ENCODE measurements at regions not wholly inside any gene's neighbourhood (a gene's known extent, or its start where the extent isn't known, plus 50 kb on each side); places are given as distances from the start of the nearest gene placed in this dataset.
"Not testable (repeated sequence)": the region's sequence is repeated elsewhere in the genome, so short reads cannot be mapped to it uniquely, and the experiment has no call there.

DNA sequence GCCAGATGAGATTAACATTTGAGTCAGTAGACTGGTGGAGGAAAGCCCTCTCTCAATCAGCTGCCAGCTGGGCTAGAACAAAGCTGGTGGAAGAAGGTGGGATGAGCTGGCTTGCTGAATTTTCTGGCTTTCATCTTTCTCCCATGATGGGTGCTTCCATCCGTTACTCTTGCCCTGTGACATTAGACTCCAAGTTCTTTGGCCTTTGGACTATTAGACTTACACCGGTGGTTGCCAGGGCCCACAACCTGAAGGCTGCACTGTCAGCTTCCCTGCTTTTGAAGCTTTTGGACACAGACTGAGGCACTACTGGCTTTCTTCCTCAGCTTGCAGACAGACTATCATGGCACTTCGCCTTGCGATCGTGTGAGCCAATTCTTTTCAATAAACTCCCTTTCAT is 642.7 kb downstream of the TAF11L14 start:
- DNase-seq, result no peak

- no peak for DNase-seq
These were observed 647.8 kb downstream of the TAF11L14 start for GRCh38 chr5:18281947-18282581.

DNA sequence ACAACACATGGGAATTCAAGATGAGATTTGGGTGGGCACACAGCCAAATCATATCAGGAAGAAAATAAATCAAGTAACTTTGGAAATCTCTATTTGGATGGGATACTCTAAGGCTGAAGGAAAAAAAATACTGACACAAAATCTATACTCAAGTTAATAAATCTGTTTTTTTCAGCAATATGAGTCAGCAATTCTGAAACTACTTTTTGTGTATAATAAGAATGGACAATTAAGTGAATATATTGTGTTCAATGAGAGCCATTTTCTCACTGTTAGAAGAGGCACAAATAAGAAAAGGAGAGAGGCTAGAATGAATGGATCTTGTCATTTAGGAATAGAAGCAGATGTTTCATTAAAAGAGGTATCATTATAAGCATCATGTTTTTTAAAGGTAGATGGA is 651.0 kb downstream of the TAF11L14 start:
- no peak for DNase-seq

GRCh38 chr5:18292146-18292545 is 657.9 kb downstream of the TAF11L14 start:
- no peak for DNase-seq

GRCh38 chr5:18295696-18296095 is 661.4 kb downstream of the TAF11L14 start:
- not testable (repeated sequence) for DNase-seq

DNA sequence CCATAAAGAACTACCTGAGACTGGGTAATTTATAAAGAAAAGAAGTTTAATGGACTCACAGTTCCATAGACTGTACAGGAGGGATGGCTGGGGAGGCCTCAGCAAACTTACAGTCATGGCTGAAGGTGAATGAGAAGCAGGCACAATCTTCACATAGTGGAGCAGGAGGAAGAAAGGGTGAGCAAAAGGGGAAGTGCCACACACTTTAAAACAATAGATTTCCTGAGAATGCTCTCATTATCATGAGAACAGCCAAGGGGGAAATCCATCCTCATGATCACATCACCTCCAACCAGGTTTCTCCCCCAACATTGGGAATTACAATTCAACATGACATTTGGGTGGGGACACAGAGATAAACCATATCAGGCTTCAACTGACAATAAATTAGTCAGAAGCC is 664.9 kb downstream of the TAF11L14 start:
- no peak for DNase-seq

- no peak for DNase-seq
These were observed 671.1 kb downstream of the TAF11L14 start for GRCh38 chr5:18305288-18305924.

DNA sequence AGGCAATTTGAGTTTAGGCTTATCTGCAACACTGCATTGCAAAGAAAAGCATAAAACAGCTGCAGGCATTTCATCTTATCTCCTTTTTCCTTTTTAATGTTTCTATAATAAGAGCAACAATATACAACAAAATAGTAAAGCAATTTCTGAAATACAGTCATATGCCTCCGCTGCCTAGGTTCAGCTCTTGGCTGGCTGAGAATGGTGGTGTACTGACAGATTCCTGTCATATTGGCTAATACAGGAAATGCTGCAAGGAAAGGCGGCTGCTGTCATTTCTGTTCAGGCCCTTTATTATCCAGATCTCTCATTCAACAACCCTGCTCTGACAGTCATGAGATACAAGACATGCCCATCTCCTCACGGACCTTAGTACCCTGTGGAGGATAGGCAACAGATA is 677.0 kb downstream of the TAF11L14 start:
- DNase-seq, result no peak

DNA sequence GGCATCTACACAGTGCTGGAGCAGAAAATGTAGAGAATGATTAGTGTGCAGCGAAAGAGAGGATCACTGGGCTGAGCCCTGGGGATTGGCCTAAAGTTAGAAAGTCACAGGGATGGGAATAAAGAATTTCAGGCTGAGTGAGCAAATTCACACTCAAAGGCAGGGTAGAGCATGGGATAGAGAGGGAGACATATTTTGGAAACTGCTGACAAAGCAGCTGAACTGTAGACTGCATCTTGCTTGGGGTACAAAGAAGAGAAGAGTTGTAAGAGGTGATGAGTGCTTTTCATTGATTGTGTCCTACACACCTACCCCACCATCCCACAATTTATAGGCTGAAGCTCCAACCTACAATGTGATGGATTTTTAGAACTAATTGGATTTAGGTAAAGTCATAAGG is 677.8 kb downstream of the TAF11L14 start:
- no peak for DNase-seq

GRCh38 chr5:18314192-18314778 is 680.0 kb downstream of the TAF11L14 start:
- no peak for DNase-seq

GRCh38 chr5:18321262-18321942 is 687.1 kb downstream of the TAF11L14 start:
- no peak for DNase-seq

GRCh38 chr5:18323891-18324290 is 689.6 kb downstream of the TAF11L14 start:
- DNase-seq, result no peak

GRCh38 chr5:18325431-18325830 is 691.2 kb downstream of the TAF11L14 start:
- no peak for DNase-seq

GRCh38 chr5:18329328-18329727 is 695.1 kb downstream of the TAF11L14 start:
- DNase-seq, result no peak

- DNase-seq, result no peak
These were observed 699.6 kb downstream of the TAF11L14 start for GRCh38 chr5:18333841-18334240.

DNA sequence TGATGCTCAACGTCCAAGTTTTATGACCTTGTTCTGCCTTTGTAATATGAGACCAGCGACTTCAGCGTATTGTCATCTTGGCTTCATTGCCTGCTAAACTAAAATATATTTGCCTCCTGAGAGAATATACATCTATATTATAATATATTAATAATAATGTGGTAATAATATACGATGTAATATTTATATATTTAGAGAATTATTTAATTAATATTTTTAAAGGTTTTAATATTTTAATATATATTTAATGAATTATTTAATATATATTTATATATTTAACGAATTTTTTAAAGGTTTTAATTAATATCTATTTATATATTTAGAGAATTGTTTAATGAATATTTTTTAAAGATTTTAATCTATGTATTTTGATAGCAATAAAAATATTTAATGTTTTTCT is 700.7 kb downstream of the TAF11L14 start:
- no peak for DNase-seq

- DNase-seq, result no peak
These were observed 720.6 kb downstream of the TAF11L14 start for GRCh38 chr5:18354828-18355227.

GRCh38 chr5:18357486-18357885 is 723.2 kb downstream of the TAF11L14 start:
- DNase-seq, result no peak

GRCh38 chr5:18366234-18366633 is 732.0 kb downstream of the TAF11L14 start:
- DNase-seq, result no peak

GRCh38 chr5:18370531-18370930 is 736.3 kb downstream of the TAF11L14 start:
- DNase-seq, result no peak

GRCh38 chr5:18375641-18376040 is 741.4 kb downstream of the TAF11L14 start:
- no peak for DNase-seq

- DNase-seq, result no peak
These were observed 743.8 kb downstream of the TAF11L14 start for GRCh38 chr5:18378066-18378465.

GRCh38 chr5:18379189-18379588 is 744.9 kb downstream of the TAF11L14 start:
- DNase-seq, result no peak

Data from activated CD4-positive, CD25-positive, alpha-beta regulatory T cell (primary cell).